Adrenal gland (tissue), 9 donors: ENCODE measurements at regions not wholly inside any gene's neighbourhood (a gene's known extent, or its start where the extent isn't known, plus 50 kb on each side); places are given as distances from the start of the nearest gene placed in this dataset.
"Not testable (repeated sequence)": the region's sequence is repeated elsewhere in the genome, so short reads cannot be mapped to it uniquely, and the experiment has no call there.

Experiments used
- DNase-seq, 7 donors: peaks; one replicate each; pipeline ENCODE4 v3.0.0-alpha.2; 2019 to 2020
- H3K27ac ChIP-seq, 5 donors: fragments of 200-600 bp; sonication (generic) in 4 of 5; 1 replicate in 3 of 5; 2 replicates in 2 of 5; pipeline versions ENCODE4 v1.5.1 to v1.8.0; 2016 to 2020; ENCODE audit warnings: mild to moderate bottlenecking in 1 of 5
- H3K27me3 ChIP-seq: fragments of 200-600 bp; 2 replicates; pipeline ENCODE4 v1.8.0; 2021
- H3K36me3 ChIP-seq, 2 donors: fragments of 200-600 bp; replicated peaks in 1 of 2; 1 replicate in 1 of 2; 2 replicates in 1 of 2; pipeline versions ENCODE4 v1.5.1 to v1.8.0; 2018 to 2022
- H3K4me1 ChIP-seq, 2 donors: fragments of 200-600 bp; replicated peaks in 1 of 2; 1 replicate in 1 of 2; 2 replicates in 1 of 2; pipeline versions ENCODE4 v1.5.1 to v1.8.0; 2018 to 2021
- H3K4me3 ChIP-seq, 4 donors: fragments of 200-600 bp; sonication (generic) in 3 of 4; one replicate each; pipeline ENCODE4 v1.5.1; 2016 to 2018
- H3K9me3 ChIP-seq, 3 donors: fragments of 200-600 bp; sonication (generic) in 1 of 3; replicated peaks in 1 of 3; 1 replicate in 2 of 3; 2 replicates in 1 of 3; pipeline versions ENCODE4 v1.5.1 to v1.8.0; 2016 to 2021
- POLR2A ChIP-seq, 2 donors: fragments of 450-650 bp; IDR thresholded peaks; one replicate each; pipeline ENCODE4 v1.6.1; 2017; ENCODE audit warnings: antibody characterized with exemption in 2 of 2, mild to moderate bottlenecking in 2 of 2, moderate library complexity in 1 of 2
- WGBS, 4 donors: extraction: QIAGEN DNeasy Blood & Tissue Kit in 2 of 4; methylation state at CpG; one replicate each; pipeline versions ENCODE4 v1.1.5 to v1.1.7; 2013 to 2017; 5-methylcytosine and 5-hydroxymethylcytosine counted together
- intact Hi-C, 2 donors: fragments of 100-400 bp; cut with DNase I; formaldehyde crosslinking; loops; one replicate each; pipeline versions ENCODE4 v1.14.1 to v1.15.0; 2022 to 2023
- TF ChIP-seq, protein P1 (sequence below), 6 experiments: fragments of 450-650 bp in 4 of 6; fragments of 200-600 bp in 2 of 6; sonication (generic) in 1 of 6; IDR thresholded peaks; 1 replicate in 5 of 6; 2 replicates in 1 of 6; pipeline versions ENCODE4 v1.5.1 to v1.8.0; 2016 to 2021; ENCODE audit warnings: antibody characterized with exemption in 6 of 6, mild to moderate bottlenecking in 2 of 6, moderate library complexity in 1 of 6
- donor health status: healthy with polysubstance abuse.
- donor health status: Bipolar disorder and iron deficiency.
- donor health status: DM: yes; HTN: yes; CAD: no.
- donor health status: DM: no; HTN: no; CAD: no.
- donor health status: DM: no; HTN: no; CAD: no.

DNA sequence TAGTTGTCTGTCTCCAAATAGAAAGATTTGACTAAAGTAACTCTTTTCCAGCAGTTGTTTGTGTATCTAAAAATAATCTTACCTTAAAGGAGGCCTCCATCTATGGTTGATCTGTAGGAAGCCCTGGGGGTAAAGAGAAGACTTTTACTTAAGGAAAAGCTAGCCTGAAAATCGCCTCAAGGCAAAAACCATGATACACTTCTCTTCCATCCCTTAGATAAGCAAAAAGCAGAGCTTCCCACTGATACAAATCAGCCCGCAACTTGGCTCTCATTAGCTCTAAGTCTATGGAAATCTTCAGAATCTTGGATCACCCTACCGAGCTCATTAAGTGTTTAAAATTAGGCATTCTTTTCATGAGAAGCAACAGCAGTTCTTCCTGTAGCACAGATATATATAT lies 576.9 kb upstream of the PTBP2 start:
- no peaks in the 10 kb centered on the region for H3K27me3 ChIP-seq
- intact Hi-C loops, result no loop called here
- 75 to 79% (median 76%) methylated on average over 3 of the region's 3 CpGs for WGBS, 4 donors

DNA sequence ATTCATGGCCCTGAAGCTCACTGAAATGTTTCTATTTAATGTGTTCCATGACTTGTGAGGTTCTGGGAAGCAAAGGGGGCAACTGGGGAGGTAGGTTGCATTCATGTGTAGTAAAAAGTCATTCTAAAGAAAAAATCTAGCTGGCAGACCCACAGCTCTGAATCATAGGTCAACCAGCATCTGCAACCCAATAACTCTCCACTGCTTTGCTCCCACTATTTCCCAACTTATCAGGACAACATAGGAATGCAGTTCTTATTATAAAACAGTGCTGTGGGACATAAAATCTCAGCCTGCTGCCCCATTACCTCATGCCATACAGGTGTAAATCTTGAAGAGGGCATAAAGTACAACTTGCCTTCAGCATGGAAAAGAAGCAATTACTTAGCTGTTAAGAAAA lies 576.1 kb upstream of the PTBP2 start:
- intact Hi-C loops, result no loop called here
- Histone ChIP-seq H3K4me1 (no peaks in the 10 kb centered on the region), H3K4me3 (no peak overlapping the region), H3K9me3 (no peaks in the 10 kb centered on the region), H3K36me3 (no peaks in the 10 kb centered on the region), H3K27ac (no peak overlapping the region), H3K27me3 (no peaks in the 10 kb centered on the region)
- no peak for DNase-seq
- TF ChIP-seq, protein P1, sequence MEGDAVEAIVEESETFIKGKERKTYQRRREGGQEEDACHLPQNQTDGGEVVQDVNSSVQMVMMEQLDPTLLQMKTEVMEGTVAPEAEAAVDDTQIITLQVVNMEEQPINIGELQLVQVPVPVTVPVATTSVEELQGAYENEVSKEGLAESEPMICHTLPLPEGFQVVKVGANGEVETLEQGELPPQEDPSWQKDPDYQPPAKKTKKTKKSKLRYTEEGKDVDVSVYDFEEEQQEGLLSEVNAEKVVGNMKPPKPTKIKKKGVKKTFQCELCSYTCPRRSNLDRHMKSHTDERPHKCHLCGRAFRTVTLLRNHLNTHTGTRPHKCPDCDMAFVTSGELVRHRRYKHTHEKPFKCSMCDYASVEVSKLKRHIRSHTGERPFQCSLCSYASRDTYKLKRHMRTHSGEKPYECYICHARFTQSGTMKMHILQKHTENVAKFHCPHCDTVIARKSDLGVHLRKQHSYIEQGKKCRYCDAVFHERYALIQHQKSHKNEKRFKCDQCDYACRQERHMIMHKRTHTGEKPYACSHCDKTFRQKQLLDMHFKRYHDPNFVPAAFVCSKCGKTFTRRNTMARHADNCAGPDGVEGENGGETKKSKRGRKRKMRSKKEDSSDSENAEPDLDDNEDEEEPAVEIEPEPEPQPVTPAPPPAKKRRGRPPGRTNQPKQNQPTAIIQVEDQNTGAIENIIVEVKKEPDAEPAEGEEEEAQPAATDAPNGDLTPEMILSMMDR (IDR thresholded peaks at IDR 0.05), result no peak
- no peak for TF ChIP-seq POLR2A (IDR thresholded peaks at IDR 0.05)

More for the DNA sequence above, 576.9 kb upstream of the PTBP2 start:
- H3K9me3 ChIP-seq, result no peaks in the 10 kb centered on the region
- no peak overlapping the region for H3K27ac ChIP-seq
- no peaks in the 10 kb centered on the region for H3K36me3 ChIP-seq
- no peak for DNase-seq
- TF ChIP-seq, protein P1 (IDR thresholded peaks at IDR 0.05), result no peak
- TF ChIP-seq POLR2A (IDR thresholded peaks at IDR 0.05), result no peak
- H3K4me1 ChIP-seq, result no peaks in the 10 kb centered on the region
- H3K4me3 ChIP-seq, result no peak overlapping the region

DNA sequence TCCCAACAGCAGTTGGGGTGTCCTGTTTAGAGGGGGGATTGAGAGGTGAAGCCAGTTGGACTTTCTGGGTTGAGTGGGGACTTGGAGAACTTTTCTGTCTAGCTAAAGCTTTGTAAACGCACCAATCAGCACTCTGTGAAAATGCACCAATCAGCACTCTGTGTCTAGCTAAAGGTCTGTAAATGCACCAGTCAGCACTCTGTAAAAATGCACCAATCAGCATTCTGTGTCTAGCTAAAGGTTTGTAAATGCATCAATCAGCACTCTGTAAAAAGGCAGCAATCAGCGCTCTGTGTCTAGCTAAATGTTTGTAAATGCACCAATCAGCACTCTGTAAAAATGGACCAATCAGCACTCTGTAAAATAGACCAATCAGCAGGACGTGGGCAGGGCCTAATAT lies 568.6 kb upstream of the PTBP2 start:
- H3K4me1 ChIP-seq, H3K4me3 ChIP-seq, H3K27me3 ChIP-seq, H3K27ac ChIP-seq, H3K9me3 ChIP-seq, intact Hi-C loops, DNase-seq, H3K36me3 ChIP-seq: not testable (repeated sequence)
- 60 to 78% (median 70%) methylated on average over 3 of the region's 3 CpGs for WGBS, 4 donors

DNA sequence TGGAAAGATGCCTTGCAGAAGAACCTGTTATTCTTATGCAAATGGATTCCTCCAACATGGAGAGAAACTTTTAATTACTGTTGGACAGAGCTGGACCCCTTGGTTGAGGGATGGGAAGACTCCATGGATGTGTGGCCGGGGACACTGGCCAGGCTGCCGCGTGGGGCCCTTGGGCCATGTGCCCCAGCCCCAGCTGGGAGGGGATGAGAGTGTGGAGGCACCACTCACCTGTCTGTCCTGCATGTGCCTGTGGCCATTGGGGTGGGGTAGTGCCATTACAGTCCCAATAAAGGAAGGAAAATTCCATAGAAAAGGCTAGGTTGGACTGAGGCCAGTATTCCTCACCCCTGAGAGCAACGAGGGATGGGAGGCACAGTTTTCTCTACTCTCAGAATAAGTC lies 564.5 kb upstream of the PTBP2 start:
- 76 to 84% (median 79%) methylated on average over 4 of the region's 4 CpGs for WGBS, 4 donors
- Histone ChIP-seq H3K36me3 (no peaks in the 10 kb centered on the region), H3K4me1 (no peaks in the 10 kb centered on the region), H3K27ac (no peak overlapping the region), H3K27me3 (no peaks in the 10 kb centered on the region), H3K9me3 (peaks cover 0 to 4% (median 0%) of the 10 kb centered on the region in 3 donors), H3K4me3 (no peak overlapping the region)
- intact Hi-C loops, result no loop called here
- no peak for DNase-seq
- no peak for TF ChIP-seq POLR2A (IDR thresholded peaks at IDR 0.05)
- TF ChIP-seq, protein P1 (IDR thresholded peaks at IDR 0.05), result no peak

DNA sequence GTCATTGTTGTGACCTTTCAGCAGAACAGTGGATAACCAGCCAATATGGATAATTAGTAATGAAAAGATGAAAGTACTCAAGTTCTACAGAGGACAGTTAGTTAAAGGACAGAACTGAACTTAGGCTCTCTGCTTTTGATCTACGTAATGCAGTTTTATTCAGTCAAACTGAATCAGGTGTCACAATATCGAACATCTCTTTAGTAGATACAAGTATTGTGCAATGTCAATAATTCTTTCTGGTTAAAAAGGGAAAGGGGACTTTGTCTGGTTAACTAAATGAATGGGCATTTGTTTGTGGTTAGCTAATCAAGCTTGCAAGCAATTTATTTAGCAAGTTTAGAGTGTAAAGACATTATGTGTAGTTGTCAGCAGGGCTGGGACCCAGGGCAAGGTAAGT lies 562.2 kb upstream of the PTBP2 start:
- Histone ChIP-seq H3K27me3 (no peaks in the 10 kb centered on the region), H3K9me3 (peaks cover 0 to 4% (median 0%) of the 10 kb centered on the region in 3 donors), H3K27ac (no peak overlapping the region), H3K36me3 (no peaks in the 10 kb centered on the region), H3K4me3 (no peak overlapping the region), H3K4me1 (no peaks in the 10 kb centered on the region)
- DNase-seq, result no peak
- intact Hi-C loops, result no loop called here
- TF ChIP-seq POLR2A (IDR thresholded peaks at IDR 0.05), result no peak
- TF ChIP-seq, protein P1 (IDR thresholded peaks at IDR 0.05), result no peak
- WGBS, 4 donors, result 74 to 82% (median 79%) methylated on average over 2 of the region's 2 CpGs
